Thoracic aorta (tissue), 2 donors: ENCODE measurements at regions not wholly inside any gene's neighbourhood (a gene's known extent, or its start where the extent isn't known, plus 50 kb on each side); places are given as distances from the start of the nearest gene placed in this dataset.

Experiments
- ATAC-seq: fragments of 150-250 bp; one replicate; pipeline ENCODE4 v1.8.0; 2017; ENCODE audit warnings: low read depth; ENCODE audit not compliant: insufficient number of reproducible peaks, low FRiP score
- DNase-seq: peaks from one replicate; pipeline ENCODE4 v3.0.0-alpha.2; 2020; ENCODE audit warnings: low spot score
- H3K27ac ChIP-seq, 2 donors: fragments of 200-600 bp; sonication (generic); 1 replicate in 1 of 2; 2 replicates in 1 of 2; pipeline ENCODE4 v1.5.1; 2016; ENCODE audit warnings: mild to moderate bottlenecking in 2 of 2, moderate library complexity in 2 of 2
- H3K27me3 ChIP-seq: fragments of 200-600 bp; sonication (generic); replicated peaks from 2 replicates; pipeline ENCODE4 v1.6.0; 2016; ENCODE audit warnings: mild to moderate bottlenecking; ENCODE audit not compliant: insufficient read depth
- H3K36me3 ChIP-seq: fragments of 200-600 bp; sonication (generic); one replicate; pipeline ENCODE4 v1.5.1; 2016
- H3K4me1 ChIP-seq, 2 donors: fragments of 200-600 bp; sonication (generic); 1 replicate in 1 of 2; 2 replicates in 1 of 2; pipeline versions ENCODE4 v1.5.1 to v1.6.0; 2016; ENCODE audit warnings: low read depth in 2 of 2, mild to moderate bottlenecking in 1 of 2; ENCODE audit not compliant: control insufficient read depth in 1 of 2
- H3K4me3 ChIP-seq: fragments of 200-600 bp; sonication (generic); 2 replicates; pipeline ENCODE4 v1.5.1; 2016; ENCODE audit warnings: mild to moderate bottlenecking
- H3K9me3 ChIP-seq: fragments of 200-600 bp; sonication (generic); 2 replicates; pipeline ENCODE4 v1.5.1; 2016
- TF ChIP-seq, protein P1 (sequence below): fragments of 200-600 bp; sonication (generic); IDR thresholded peaks from one replicate; pipeline ENCODE4 v1.5.1; 2019; ENCODE audit warnings: antibody characterized with exemption

DNA sequence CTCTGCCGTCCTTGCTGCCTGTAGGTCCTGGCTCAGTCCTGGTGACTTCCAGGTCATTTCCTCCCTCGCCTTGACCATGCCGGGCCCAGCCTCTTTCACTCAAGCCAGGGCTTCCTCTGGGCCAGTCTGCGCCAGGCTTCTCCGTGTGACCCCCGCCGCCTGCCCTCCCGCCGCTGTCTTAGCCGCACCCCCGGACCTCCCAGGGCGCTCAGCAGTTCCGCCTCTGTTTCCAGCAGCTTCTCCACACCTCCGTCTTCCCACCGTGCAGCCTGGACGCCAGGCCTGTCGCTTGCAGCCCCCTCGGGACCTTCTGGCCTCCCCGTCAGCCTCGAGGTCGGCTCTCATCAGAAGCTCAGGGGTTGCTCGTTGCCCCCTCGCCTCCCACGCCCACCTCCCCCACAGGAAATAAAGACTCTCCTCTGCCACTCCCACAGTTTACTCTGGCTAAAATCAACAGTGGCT is 123.0 kb upstream of the FZD8 start:
- no peaks in the 10 kb centered on the region for H3K27me3 ChIP-seq
- H3K4me3 ChIP-seq: no peak overlapping the region
- no peaks in the 10 kb centered on the region for H3K9me3 ChIP-seq
- TF ChIP-seq, protein P1, sequence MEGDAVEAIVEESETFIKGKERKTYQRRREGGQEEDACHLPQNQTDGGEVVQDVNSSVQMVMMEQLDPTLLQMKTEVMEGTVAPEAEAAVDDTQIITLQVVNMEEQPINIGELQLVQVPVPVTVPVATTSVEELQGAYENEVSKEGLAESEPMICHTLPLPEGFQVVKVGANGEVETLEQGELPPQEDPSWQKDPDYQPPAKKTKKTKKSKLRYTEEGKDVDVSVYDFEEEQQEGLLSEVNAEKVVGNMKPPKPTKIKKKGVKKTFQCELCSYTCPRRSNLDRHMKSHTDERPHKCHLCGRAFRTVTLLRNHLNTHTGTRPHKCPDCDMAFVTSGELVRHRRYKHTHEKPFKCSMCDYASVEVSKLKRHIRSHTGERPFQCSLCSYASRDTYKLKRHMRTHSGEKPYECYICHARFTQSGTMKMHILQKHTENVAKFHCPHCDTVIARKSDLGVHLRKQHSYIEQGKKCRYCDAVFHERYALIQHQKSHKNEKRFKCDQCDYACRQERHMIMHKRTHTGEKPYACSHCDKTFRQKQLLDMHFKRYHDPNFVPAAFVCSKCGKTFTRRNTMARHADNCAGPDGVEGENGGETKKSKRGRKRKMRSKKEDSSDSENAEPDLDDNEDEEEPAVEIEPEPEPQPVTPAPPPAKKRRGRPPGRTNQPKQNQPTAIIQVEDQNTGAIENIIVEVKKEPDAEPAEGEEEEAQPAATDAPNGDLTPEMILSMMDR: no peak
- H3K27ac ChIP-seq: no peak overlapping the region
- no peaks in the 10 kb centered on the region for H3K36me3 ChIP-seq
- ATAC-seq: no peak
- no peak for DNase-seq
- no peaks in the 10 kb centered on the region for H3K4me1 ChIP-seq

DNA sequence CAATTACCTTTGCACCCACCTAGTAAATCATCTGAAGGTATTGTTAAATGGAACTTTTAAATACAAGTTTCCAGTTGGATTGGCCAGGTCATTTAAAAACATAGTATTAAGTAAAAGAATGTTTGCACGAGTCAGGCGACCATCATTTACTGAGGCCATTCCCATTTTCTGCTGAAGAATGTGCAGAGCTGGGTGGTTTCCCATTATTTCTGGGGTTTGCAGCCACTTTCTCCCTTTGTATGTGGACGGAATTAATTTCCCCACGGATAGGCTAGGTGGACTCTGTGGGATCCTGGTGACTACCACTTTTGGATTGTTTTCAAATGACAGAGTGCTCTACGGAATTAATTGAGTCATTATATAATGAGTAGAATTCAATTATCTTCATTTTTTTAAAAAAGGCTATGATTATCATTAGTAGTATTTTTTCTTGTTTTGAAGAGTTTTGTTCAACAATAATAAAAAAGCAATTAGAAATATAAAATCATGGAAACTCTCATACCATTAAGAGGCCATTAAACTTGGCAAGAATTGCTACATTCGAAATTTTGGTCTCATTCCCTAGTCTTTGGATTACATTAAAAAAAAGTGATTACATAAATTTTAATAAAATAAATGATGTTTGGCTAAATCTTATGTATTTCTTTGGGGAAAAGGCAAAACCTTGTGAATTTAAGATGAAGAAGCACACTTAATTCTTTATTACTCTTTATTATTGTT is 120.4 kb upstream of the FZD8 start:
- TF ChIP-seq, protein P1: no peak
- no peaks in the 10 kb centered on the region for H3K36me3 ChIP-seq
- H3K27ac ChIP-seq: no peak overlapping the region
- H3K4me1 ChIP-seq: no peaks in the 10 kb centered on the region
- no peak overlapping the region for H3K4me3 ChIP-seq
- DNase-seq (no peak), ATAC-seq (no peak)
- H3K27me3 ChIP-seq: no peaks in the 10 kb centered on the region
- H3K9me3 ChIP-seq: no peaks in the 10 kb centered on the region

DNA sequence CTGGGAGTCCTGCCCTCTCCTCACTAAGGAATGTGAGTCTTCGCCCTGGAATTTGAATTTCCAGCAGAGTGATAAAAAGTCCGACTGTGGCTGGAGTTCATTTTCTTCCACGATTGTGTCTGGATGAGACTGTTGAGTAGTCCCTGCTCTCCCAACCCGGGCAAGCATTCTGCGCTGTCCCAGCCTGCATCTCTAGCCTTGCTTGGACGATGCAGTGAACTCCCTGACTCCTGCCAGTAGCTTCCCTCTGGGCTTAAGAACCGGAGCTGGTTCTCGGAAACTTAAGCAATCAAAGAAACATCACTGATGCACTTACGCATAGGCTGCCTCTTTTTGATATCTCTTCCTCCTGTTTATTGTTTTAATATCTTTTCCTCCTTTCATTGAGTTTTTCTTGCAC is 116.0 kb upstream of the FZD8 start:
- TF ChIP-seq, protein P1: no peak
- no peak for ATAC-seq
- H3K27ac ChIP-seq: no peak overlapping the region

DNA sequence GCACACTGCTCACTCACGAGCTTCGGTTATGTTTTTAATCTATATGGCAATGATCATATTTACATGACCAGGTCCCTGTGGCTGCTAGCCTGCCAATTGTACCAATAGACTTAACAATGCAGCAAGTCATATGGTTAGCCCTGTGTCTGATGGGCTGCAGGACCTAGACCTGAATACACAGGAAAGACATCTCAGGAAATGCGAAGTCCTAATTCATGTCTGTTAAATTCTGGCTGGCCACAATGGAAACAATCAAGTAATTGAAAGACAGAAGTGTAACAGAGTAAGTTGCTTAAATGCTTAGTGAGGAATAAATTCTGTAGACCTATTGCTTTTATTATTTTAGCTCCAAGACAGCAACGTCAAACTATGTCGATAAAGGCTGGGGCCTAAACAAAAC is 112.4 kb upstream of the FZD8 start:
- Histone ChIP-seq H3K27ac (no peak overlapping the region), H3K36me3 (no peaks in the 10 kb centered on the region), H3K4me3 (no peak overlapping the region), H3K4me1 (no peaks in the 10 kb centered on the region), H3K27me3 (no peaks in the 10 kb centered on the region), H3K9me3 (no peaks in the 10 kb centered on the region)
- ATAC-seq: no peak
- no peak for DNase-seq
- TF ChIP-seq, protein P1: no peak

More for the DNA sequence above, 116.0 kb upstream of the FZD8 start:
- no peaks in the 10 kb centered on the region for H3K4me1 ChIP-seq
- no peaks in the 10 kb centered on the region for H3K9me3 ChIP-seq
- no peaks in the 10 kb centered on the region for H3K36me3 ChIP-seq
- no peak overlapping the region for H3K4me3 ChIP-seq
- DNase-seq: no peak
- H3K27me3 ChIP-seq: no peaks in the 10 kb centered on the region

DNA sequence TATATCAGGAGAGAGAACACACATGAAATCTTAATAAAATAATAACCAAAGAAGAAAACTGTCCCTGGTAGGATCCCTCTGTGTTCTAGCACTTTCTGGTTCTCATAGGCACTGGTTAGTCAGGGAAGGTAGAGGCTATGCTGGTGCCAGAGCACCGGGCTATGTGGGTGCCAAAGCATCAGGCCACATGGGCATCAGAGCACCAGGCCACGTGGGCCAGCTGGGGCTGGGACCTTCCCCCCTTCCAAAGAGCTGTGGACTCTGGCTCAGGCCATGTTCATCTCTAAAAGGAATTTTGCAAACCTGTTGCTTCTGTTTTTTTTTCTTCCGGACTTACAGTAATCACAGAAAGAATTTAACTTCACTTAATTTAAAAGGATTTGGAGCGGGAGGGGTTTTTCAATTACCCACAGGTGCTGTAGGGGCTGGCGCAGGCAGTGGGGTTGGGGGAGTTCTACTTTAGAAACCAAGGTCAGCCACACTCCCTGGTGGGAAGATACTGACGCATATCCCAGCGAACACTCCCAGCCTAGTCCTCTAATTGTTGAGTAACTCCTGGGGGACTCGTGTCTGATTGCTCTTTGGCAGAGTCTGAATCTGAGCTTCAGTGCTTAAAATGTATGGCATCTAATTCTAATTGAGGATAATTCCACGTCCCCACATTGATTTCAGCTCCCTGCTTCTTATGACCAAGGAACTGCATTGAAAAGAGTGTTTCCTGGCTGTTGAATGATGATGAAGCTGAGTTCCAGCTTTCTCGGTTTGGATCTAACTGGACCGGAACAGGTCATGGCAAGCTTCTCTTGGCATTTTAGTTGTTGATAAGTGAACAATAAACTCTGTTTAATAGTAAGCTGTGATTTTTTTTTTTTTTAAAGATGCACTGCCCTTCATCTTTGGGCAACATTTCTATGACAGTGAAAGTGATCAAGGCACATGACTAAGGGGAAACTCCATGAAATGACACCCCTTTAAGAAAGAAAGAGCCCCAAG is 110.7 kb upstream of the FZD8 start:
- no peaks in the 10 kb centered on the region for H3K36me3 ChIP-seq
- no peak overlapping the region for H3K4me3 ChIP-seq
- no peak for DNase-seq
- no peak for ATAC-seq
- no peaks in the 10 kb centered on the region for H3K27me3 ChIP-seq
- TF ChIP-seq, protein P1: no peak
- no peaks in the 10 kb centered on the region for H3K9me3 ChIP-seq
- H3K27ac ChIP-seq: no peak overlapping the region
- H3K4me1 ChIP-seq: no peaks in the 10 kb centered on the region
